Glomerular visceral epithelial cell (primary cell): ENCODE measurements at regions not wholly inside any gene's neighbourhood (a gene's known extent, or its start where the extent isn't known, plus 50 kb on each side); places are given as distances from the start of the nearest gene placed in this dataset.

Experiments used
- DNase-seq: peaks from one replicate; pipeline ENCODE4 v3.0.0-alpha.2; 2016; ENCODE audit errors: extremely low spot score

DNA sequence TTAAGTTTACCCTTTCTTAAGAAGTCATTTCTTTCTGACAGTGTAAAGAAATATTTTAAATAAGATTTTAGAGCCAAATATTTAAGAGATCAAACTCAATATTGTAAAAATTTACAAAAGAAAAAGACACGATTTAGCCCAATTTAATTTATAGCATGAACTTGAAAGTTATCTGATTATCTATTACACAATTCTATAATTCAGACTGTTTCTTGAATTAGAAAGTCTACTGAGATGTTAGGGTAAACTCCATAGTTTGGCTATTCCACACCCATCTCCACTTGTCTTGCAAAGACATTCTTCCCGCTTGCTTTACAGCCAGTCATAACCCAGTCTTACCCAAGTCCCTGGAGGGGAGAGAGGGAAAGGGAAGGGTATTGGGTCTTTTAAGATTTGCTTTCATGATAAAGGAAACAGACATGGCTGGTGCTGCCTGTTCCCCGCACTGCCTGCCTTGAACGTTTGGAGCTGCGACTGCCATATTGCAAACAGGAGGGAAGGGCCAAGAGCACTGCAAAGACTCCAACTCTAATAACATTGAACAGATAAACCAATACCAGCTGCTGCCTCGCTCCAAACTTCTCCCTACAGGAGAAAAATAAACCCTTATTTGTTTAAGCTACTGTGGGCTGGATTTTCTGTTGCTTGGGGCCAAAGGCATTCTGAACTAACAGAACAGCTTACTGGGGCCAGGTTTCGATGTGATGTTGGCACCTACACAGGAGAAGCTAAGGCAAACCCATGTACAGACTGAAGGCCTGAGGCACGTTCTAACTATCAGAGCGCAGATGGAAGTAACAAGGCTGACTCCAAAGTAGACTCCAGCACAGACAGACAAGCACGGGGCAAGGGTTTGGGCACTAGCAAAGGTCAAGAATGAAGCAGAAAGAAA, 552.3 kb upstream of the JARID2 start:
- DNase-seq: no peak

DNA sequence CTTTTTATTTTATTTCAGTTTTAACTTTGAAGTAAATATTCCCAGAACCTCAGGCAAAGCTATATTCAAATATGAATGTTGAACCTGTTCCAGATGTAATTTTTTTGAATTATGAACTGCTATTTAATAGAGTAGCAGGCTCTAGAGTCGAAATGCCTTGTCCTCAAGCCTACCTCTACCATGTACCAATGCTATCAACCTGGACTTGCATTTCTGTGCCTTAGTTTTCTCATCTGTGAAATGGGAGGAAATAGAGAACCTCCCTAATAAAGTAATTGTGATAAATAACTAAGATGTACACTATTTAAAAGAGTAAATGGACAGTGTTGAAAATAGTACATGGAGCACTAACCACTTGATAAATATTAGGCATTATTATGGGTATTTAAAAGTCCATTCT, 551.6 kb upstream of the JARID2 start:
- no peak for DNase-seq

DNA sequence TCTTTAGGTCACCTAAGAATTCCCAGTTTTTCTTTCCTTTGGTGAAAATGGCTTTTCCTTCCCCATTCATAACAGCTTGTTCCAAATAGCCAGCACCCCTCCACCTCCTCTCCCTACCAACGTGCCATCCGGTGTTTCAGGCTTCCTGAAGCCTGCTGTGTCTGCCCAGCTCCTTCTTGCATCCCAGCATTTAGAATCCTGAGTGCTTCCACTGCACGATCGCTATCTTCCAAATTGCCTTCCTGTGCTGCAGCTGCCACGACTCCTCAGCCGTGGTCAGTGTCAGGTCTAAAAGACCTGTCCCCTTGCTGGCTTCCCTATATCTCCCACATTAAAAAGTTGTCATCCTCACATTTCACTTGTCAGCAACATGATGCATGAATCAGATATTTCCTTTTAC, 550.3 kb upstream of the JARID2 start:
- DNase-seq: no peak

DNA sequence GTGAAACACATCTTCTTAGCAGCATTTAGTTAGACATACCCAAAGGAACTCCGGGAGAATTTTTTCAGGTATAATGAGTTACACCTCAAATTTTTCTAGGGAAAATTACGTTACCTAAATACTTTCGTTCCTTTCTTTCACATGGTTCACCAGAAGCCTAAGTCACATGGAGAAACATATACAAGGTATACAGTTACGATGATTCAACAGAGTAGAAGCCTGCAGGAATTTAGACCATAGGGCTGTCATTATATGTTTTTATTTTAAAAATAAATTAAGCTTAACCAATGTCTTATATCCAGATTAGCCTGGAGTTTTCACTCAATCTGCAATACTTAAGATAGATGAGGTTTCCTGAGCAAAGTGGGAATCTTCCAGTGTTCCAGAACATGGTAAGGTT, 549.5 kb upstream of the JARID2 start:
- DNase-seq: no peak

DNA sequence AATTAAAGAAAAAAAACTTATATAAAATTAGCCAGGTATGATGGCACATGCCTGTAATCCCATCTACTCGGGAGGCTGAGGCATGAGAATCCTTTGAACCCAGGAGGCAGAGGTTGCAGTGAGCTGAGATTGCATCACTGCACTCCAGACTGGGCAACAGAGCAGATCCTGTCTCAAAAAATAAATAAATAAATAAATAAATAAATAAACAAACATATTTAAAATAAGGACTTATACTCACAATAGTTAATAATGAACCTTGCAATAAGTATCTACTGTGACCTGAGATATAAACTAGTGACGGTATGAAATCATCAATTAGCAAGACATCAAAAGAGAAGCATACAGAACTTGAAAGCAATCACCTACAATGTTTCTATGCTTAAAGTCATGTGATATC, 548.4 kb upstream of the JARID2 start:
- no peak for DNase-seq

DNA sequence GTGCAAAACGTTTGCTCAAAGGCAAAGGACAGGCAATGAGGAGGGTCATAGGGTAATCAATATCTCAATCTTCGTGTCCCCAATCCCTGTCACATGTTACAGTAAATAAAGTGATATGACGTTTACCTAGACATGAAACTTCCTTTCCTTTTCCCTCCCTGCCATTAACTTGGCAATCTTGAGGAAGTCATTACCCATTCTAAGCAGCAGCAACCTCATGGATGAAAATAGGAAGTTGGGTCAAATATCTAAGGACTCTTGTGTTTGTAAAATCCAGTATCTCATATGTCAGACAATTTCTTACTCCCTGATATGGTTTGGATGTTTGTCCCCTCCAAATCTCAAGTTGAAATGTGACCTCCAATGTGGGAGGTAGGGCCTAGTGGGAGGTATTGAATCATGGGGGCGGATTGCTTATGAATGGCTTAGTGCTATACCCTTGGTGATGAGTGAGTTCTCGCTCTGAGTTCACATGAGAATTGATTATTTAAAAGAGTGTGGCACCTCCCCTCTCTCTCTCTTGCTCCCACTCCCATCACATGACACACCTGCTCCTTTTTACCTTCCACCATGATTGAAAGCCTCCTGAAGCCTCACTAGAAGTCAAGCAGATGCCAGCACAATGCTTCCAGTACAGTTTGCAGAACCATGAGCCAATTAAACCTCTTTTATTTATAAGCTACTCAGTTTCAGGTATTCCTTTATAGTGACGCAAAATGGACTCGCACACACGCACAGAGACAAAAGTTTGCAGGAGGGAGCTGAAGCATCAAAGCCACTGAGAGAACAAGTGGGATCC, 545.9 kb upstream of the JARID2 start:
- no peak for DNase-seq

DNA sequence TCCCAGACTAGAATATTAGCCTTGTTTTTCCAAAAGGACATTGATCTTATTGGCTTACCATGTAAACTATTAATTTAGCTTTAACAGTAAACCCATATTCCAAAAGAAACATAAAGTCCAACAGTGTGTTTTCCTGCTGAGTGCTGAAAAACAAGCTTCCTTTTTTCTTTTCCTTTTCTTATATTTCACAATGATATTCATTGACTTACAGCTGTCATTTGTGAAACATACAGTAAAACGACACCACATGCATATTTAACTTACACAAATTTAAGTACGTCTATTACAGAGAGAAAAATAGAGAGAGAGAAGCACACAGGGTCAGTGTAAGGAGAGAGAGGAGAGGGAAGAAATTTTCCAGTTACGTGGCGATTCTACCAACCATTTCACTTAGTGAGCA, 543.9 kb upstream of the JARID2 start:
- DNase-seq: no peak

DNA sequence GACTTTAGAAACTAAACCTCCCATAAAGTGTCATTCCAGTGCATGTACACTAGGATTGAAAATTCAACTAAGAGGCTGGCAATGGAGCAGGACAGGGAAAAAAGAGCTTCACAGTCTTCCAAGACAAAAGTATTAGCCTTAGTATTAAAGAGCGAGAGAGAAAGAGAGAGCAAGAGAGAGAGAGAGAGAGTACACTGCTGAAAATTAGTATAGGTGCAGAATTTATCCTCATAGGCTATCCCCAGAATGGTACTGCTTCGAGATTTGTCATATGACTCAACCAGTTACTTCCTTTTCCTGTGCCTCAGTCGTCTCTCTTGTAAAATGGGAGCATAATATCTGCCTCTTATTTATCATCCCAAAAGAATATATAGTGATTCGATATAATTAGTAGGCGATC, 543.2 kb upstream of the JARID2 start:
- DNase-seq: no peak

DNA sequence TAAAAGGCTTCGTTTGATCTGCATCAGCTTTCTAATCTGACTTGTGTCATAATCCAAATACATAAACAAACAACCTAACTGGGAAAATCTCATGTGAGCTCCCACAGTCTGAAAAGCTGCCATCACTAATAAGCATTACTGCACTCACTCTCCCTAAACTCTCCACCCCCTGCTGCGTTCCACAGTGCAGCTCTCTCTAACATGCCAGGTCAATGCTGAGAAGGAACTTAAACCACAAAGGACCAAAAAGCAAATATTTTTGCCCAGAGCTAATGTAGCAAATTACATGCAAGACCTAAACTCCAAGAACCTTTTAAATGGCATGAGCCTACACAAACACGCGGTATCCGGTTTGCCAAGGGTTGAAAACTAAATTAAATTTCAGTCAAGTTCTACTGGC, 542.3 kb upstream of the JARID2 start:
- DNase-seq: no peak

DNA sequence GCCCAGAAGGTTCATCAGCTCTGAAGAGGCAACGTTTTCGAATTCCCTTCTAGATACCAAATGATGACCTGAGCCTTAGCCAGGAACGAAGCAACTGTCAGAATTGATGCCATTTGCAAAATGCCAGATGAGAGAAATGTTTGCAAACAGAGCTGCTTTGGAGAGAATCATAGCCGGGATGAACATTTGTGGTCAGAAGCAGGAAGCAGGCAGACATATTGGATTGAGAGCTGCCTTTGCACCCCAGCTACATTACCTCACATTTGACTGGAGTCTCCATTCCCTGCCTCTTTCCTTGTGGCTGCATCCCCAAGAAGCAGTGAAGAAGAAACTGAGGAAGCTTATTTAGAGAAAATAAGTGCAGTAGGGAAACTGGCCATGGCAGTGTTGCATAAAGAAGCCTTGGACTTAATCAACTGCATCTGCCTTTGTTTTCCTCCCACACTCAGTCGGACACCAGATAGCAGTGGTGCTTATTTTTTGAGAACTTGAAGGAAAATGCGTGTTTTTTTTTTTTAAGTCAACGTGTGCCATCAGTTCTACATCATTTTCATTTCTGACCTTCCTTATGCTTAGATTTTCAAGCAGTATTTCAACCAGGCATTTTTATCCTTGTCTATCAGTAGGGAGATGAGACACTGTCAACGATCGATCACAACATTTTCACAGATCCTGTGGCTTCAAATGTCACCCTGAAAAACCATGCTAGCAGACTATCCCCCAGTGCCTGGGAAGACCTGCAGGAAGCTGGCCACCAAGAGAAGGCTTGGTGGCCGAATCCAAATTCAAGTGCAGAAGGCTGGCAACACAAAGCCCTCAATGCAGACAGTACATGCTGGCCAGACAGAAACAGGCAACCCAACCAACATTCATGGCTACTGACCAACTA, 541.2 kb upstream of the JARID2 start:
- DNase-seq: no peak

DNA sequence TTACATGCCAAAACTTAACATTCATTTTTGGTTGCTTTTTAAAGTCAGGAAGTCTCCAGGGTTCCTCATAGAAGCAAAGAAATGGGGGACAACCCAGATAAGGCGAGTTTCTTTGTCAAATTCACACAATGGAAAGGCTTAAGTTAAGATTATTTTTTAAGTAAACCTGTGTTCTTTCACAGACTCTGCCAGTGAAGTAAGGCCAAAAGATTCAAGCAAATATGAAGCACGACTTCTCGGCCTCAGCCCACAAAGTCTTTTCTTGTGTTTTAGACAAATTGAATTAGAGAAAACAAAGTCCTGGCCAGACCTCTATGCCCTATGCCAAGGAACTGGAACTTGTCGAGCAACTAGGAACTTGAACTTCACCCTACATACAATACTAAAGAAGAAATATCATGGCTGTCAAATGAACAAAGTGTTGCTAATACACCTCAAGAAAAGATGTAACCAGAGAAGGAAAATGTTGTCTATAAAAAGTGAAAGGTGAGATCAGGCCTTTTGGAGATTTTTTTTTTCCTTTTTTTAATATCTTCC, 540.0 kb upstream of the JARID2 start:
- DNase-seq: no peak

DNA sequence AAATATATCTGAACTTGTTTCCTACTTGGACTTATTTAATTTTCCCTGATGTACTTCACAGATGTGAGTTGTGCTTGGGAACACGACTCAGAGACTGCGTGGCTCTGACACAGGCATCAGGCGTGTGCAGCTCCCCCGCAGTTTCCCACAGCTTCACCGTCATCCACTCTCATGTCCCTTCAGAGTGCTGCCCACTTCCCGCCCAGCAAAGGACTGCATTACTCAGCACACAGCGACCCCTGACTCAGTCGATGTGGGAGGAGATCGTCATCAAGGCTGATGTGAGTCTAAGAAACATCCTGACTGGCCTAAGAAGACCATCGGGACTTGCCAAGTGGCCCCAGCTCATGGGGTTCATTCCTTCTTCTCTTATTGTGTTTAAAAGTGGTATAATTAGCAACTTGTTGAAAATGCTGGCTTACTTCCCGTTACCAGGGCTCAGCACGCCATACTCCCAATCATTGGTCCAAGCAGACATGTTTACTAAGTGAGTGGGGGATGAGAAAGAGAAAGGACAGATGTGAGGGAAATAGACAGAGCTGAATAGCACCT, 539.4 kb upstream of the JARID2 start:
- peak; percentile 87 for DNase-seq

DNA sequence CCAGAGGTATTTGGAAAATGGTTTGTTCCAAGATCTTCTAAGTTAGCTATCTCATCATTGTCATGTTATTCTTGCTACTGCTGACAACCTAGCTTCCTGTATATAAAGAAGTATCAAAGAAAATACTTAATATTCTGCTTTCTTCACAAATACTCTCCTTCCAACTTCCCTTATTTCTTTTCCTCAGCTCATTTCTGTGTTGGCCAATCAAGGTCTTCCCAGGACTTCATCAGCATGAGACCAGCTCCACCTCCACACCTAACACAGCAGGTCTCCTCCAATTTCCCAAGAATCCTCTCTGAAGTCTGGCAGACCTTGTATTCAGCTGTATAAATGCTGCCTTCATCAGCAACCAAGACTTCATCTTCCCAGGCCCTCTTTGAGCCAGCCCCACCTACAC, 538.6 kb upstream of the JARID2 start:
- DNase-seq: no peak

DNA sequence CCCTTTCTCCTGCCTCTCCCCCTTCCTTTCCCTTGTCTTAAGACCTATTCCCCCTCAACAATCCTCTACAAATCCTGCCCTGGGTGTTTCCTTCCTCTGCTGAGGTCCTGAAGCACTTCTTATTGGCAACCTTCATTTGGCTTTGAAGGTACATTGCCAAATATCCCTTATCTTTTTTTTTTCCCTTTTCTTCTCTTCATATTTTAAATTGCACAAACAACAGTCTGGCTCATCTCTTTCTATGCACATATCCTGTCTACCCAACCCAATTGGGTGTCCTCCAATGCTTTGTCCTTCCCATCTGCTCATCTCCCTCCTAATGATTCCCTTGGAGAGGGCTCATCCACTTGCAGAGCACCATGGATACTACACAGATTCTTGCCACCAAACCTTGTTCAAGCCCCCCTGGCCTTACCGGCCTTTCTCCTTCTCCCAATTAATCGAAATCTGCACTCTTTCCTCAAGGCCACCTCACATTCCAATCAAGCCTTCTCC, 537.9 kb upstream of the JARID2 start:
- DNase-seq: no peak

DNA sequence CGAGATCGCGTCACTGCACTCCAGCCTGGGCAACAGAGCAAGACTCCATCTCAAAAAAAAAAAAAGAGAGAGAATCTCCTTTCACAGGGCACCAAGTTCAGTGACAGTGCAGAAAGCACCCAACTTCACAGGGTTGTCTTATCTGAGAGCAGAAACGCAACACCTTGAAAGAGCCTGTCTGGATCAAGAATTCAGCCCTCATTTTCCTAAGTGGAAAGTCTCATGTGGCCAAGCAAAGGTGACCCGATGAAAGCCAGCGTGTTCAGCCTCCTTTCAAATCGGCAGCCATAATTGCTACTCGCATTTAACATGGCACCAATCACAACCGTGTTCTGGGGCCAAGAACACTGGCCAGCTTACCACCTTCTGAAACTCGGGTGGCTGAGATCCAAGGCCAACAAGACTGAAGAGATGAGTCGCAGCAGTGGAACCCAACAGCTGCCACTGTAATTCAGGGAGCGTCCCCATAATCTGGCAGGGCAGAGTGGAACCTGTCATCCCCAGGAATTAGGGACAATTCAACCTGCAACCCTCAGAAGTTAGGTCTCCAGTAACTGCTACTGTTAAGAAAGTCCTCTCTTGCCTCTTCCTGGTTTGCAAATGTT, 536.7 kb upstream of the JARID2 start:
- peak; percentile 30 for DNase-seq

DNA sequence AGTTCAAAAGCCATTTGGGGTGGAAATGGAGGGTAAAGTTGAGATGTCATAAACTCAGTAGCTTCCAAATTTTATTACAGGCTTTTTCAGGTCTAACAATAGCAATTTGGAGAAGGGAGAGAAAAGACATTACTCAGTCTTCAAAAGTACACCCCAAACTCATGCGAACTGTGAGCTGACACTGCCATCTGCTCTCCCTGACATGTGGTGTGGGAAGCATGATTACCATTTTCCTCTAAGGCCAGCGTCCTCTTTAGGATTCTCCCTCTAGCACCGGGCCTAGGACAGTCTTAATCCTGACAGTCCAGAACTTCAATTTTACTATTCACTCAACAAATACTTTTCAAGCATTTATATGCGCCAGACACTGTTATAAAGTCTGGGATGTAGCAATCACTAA, 536.0 kb upstream of the JARID2 start:
- no peak for DNase-seq

DNA sequence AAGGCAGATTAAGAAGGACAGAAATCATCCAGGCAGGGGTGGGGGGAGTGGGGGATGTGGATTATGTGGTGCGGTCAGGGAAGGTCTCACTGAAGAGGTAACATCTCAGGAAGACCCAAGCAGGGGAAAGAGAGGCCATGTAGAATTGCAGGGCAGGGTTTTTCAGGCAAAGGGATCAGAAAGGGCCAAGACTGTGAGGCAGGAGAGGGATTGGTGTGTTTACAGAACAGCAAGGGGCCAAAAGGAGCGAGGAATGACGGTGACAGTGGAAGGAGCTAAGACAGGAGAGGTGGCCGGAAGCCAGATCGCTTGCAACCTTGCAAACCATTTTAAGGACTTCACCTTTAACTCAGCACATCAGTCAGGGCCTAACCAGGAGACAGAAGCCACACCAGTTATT, 535.4 kb upstream of the JARID2 start:
- DNase-seq: no peak

DNA sequence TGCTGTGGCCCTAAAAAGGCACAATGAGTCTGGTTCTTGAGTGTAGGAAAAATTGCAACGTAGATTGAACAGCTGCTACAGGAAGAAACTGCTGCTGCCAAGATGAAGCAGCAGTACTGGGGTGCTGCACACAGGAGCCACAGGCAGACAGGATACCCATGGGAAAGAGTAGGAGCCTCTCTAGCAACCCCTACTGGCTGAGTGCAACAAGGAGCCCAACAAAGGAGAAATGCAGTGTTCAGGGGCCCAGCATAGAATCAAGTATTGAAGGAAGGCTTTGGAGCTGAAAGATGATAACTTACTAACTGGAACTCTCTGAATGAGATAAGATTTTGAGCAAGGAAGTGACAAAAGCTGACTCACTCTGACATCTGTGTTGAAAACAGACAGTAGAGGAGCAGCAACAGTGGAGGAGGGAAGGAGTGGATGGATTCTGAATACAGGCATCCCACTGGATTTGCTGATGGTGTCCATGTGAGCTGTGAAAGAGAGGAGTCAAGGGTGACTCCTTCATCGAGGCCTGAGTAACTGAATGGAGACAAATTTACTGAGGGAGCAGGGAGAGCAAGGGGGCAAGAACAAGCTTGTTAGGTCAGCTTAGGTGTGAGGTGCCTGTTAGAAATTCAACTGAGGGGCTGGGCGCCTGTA, 534.7 kb upstream of the JARID2 start:
- DNase-seq: peak; percentile 77

DNA sequence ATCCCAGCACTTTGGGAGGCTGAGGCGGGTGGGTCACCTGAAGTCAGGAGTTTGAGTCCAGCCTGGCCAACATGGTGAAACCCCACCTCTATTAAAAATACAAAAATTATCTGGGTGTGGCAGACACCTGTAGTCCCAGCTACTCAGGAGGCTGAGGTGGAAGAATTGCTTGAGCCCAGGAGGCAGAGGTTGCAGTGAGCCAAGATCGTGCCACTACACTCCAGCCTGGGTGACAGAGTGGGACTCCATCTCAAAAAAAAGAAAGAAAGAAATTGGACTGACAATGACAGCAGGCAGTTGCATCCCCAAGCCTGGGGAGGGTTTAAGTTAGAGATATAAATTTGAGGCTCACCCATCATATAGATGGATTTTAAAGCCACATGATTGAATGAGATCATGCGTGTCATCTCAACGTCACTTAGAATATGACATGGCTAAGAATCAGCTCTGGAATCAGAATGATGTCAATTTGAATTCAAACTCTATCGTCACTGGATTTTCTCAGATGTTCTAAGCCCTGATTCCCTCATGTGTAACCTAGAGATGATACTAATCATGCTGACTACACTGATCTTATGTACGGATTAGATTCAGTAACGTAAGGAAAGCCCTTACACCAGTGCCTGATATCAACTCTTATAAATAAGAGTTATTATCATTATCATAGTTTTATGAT, 534.0 kb upstream of the JARID2 start:
- no peak for DNase-seq
